GM21447 (cell line): ENCODE measurements at regions not wholly inside any gene's neighbourhood (a gene's known extent, or its start where the extent isn't known, plus 50 kb on each side); places are given as distances from the start of the nearest gene placed in this dataset.
A peak's percentile ranks its signal among the peaks of the same experiment; 100 is the strongest.

Experiments used
- ATAC-seq: cut with Tn5 transposase; IDR thresholded peaks from one replicate; pipeline ENCODE4 v1.9.1; 2021; ENCODE audit not compliant: unreplicated experiment

DNA sequence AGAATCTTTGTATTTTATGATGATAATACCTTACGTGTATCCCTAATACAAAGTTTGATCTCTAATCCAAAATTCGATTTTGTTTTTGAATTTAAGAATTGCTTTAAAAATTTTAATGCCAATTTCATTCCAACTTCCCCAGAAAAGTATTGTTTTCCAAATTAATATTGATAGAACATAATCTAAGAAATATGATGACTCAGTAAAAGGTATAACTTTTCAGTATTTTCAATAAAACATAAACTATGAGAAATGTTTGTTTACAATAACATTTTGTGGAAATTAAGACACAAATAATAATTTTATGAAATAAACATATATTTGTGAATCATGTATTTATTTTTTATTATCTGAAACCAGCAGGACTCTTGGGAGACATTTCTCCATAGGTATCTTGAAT is 931.6 kb downstream of the EFNA5 start:
- ATAC-seq: no peak

DNA sequence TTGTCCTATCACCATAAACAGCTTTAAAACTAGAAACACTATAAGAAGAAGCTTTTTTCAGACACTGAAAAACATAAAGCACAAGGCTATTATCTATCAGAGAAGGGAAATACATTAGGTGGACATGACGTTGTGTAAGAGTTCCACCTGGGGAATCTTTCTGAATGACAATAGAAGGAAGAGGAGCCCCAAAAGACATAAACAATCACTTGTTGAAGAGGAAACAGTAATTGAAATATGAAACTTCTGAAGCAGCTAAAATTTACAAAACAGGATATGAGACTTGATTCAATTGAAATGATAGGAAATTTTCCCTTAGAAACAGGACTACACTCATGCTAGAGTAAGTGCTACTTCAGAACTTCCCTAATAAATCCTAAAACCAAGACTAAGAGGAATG is 933.6 kb downstream of the EFNA5 start:
- no peak for ATAC-seq

DNA sequence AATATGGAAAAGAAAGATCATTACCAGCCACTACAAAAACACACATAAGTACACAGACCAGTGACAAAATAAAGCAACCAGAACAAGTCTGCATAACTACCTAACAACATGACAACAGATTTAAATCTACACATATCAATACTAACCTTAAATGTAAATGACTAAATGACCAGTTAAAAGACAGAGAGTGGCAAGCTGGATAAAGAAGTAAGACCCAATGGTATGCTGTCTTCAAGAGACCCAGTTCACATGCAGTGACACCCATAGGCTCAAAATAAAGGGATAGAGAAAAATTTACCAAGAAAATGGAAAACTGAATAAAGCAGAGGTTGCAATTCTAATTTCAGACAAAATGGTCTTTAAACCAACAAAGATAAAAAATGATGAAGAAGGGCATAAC is 938.1 kb downstream of the EFNA5 start:
- no peak for ATAC-seq

DNA sequence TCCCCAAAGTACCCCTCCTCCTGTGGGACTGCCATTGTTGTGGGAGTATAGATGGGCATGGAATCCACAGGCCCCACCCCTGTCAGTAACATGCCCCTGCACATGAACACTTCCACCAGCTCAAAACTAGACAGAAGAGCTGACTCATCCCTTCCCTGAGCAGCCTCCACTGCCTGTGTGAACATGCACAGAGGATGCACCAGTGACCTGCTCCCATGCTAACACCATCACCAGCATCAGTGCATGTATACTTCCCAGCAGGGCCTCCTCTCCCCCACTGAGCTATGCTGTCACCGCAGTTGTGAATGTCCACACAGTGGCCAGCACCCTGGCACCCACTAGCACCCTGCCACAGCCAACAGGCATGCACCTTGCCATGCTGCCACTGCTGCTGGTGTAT is 939.8 kb downstream of the EFNA5 start:
- ATAC-seq: no peak

DNA sequence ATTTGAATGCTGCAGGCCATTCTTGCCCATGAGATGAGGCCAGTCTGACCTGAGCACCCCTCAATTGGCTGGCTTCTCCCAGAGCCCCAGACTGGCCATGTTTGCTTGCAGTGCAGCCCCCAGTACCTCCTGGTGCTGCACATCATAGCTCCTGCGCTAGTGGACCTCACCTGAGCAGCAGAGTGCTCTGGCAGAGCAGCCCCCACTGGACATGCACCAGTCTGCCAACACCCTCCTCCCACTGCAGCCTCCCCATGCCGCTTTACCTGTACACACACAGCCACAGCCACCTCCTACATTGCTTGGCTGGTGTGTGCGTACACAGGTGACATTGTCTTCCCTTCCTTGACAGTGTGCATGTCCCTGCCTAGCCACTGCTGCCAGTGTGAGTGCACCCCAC is 940.2 kb downstream of the EFNA5 start:
- ATAC-seq: no peak

DNA sequence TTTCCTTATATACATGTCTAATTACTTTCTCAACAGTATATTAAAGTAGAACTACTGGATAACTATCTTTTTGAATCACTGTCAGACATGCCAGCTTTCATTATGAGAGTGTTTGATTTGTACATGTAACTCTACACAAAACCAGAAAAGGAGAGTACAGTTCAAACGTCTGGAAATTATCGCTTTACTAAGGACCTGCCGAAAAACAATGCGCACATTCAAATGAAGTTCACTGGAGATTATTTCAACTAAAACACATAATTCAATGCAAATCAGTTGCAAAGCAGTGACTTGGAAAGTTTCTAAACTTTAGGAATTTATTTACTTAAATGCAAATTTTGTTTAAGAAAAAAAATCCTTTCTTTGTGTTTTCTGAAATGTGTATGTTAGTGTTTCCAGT is 942.5 kb downstream of the EFNA5 start:
- no peak for ATAC-seq

DNA sequence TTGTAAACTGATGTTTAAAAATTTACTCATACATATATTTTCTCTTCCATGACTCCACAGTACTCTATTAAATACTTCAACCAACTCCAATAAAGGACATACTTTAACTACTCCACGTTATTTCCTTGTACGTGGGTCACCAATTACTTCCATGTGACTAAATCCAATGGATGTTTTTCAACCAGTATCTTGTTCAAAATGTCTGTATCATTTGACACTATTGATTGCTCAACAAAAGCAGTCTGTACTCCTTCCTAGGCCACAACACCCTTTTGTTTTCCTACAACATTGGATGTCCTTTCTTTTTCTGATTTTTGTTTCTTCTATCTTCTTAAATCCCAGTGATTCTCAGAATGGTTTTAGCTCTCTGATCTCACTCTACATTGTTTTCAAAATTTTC is 943.7 kb downstream of the EFNA5 start:
- no peak for ATAC-seq

DNA sequence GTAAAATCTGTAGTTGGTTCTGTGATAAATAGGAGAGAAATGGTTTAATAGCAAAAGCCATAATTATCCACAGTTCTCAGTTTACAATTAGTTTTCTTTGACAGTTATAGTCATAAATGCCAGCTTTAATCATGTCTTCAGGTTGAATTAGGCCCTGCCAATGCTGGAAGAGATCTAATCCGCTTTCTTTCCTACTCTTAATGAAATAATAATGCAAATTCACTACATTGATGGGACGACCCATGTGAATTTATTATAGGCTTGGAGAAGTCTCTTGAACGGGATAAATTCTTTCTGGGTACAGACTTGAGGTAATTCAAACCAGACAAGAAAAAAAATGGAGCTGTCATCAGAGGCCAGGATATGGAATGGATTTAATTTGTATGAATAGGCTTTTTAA is 950.4 kb downstream of the EFNA5 start:
- no peak for ATAC-seq

DNA sequence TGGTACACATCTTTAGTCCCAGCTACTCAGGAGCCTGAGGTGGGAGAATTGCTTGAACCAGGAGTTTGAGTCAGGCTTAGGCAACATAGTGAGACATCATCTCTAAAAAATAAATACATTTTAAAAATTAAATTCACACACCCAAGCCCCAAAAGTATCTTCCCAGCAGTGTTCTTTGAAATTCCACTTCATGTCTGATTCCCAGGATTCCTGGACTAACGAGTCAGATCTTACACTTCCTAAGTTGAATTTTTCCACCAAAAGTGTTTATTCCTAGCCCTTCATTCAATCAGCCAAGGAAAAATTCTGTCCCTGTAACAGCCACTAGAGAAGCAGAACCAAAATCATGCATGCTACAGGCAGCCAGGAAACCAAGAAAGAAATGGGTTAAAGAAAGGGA is 970.9 kb downstream of the EFNA5 start:
- ATAC-seq: no peak

DNA sequence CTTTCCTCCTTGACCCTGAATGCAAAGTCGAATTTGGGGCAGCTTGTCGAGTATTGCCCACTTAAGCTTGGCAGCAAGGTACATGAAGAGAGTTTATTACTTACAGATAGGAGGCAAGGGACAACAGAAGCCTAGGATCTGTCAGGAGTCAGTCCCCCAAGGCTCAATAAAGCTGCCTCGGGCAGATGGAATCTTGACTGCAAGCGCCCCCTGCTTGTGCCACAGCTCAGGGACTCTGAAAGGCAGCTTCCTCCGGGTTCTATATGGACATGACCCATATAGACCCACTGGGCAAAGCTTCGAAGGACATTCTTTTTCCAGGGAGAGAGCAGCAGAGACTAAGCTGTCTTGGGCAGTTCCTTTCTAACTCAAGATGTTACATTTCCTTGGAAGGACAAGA is 971.5 kb downstream of the EFNA5 start:
- ATAC-seq: no peak

DNA sequence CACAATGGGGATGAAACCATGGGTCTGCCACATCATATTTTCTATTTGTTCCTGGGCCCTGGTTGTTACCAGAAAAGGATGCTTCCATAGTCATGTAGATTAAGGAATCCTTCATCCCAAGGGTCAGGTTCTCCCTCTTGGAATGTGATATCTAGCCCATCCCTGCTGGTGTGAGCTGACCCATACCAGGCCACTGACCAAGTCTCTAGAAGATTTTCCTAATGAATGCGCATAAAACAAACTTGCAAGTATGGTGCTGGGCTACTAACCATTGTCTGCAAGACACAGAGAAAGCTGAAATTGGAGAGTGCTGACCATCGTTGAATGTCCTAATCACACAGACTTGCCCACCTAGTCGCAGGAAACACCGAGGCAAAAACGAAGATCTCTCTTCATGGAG is 972.6 kb downstream of the EFNA5 start:
- ATAC-seq: no peak

DNA sequence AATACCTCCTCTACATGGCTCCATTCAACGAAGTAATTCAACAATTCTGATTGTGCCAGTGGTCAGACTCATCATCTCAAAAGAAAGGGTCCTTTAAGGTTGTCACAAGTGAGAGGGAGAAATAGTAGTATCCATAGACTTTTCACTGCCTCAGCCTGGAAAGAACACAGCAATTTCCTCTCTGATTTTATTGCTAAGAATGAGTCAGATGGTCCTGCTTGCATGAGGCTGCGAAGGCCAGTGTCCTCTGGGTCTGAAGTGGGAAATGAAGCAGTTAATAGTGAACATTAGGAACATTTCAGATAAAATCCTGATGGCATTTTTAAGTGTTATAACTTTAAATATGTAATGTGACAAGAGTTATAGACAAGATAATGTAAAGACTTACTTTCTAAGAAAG is 979.0 kb downstream of the EFNA5 start:
- no peak for ATAC-seq

DNA sequence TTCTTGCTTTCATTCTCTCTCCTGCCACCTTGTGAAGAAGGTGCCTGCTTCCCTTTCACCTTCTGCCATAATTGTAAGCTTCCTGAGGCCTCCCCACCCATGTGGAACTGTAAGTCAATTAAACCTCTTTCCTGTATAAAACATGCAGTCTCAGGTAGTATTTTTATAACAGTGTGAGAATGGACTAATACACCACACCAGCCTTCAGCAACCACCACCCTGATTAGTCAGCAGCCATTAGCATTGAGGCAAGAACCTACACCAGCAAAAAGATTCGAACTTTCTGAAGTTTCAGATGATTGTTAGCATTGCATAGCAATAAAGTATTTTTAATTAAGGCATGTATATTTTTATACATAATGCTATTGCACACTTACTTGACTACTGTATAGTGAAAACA is 980.2 kb downstream of the EFNA5 start:
- no peak for ATAC-seq

DNA sequence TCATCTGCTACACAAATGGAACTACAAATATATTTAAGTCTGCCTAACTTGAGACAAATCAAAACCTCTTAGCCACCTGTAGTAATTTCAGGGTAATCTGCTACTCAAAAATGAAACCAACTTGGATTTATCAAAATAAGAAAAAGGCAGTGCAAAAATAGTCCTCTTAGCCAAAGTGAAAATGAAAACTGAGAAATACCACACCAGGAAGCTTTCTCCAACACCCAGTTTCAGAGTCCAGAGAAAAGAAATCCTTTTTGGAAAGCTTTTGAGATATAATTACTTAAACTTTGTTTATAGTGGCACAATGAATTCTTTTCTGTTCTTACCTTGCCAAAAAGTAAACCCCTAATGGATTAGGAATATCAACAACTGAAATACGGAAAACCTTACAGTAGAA is 990.4 kb downstream of the EFNA5 start:
- peak; percentile 53 for ATAC-seq

DNA sequence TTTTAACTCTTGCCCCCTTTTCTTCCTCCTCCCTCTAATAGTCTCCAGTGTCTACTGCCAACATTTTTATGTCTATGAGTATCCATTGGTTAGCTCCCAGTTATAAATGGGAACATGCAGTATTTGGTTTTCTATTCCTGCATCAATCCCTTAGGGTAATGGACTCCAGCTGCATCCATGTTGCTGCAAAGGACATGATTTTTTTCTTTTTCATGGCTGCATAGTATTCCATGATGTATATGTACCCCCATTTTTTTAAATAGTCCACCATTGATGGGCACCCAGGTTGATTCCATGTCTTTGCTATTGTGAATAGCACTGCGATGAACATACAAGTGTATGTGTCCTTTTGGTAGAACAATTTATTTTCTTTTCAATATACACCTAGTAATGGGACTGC is 993.7 kb downstream of the EFNA5 start:
- ATAC-seq: no peak

DNA sequence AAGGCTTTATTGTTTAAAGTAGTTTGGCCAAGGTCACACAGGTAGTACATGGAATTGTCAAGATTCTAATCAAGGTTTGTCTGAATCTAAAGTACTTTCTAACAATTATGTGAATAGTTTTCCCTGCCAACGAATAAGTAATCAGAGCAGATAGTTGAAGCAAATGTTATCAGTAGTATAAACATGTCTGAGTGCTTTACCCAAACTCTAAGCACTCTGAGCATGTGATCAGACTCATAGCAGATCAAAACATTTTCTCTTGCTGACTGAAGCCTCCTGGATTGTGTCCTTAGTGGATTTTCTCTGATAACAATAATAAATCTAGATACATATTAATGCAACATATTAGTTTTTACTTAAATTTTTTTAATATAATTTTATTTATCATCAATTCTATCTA is 995.0 kb downstream of the EFNA5 start:
- ATAC-seq: no peak

DNA sequence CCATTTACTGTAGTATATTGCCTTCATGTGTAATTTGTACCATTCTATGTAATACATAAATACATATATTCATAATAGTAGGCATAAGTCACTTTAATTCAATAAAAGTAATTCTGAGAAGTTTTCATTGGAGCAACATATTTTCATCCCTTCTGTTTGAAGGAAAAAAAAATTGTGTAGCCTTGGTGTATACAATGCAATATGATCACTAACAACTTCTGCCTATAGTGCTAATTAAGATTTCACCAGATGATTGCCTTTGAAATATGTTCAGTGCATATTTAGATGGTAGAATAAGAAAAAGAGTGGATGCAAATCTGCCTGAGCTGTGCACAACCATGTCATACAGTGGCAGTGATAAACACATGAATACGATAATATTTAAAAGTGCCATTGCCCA is 996.8 kb downstream of the EFNA5 start:
- no peak for ATAC-seq

DNA sequence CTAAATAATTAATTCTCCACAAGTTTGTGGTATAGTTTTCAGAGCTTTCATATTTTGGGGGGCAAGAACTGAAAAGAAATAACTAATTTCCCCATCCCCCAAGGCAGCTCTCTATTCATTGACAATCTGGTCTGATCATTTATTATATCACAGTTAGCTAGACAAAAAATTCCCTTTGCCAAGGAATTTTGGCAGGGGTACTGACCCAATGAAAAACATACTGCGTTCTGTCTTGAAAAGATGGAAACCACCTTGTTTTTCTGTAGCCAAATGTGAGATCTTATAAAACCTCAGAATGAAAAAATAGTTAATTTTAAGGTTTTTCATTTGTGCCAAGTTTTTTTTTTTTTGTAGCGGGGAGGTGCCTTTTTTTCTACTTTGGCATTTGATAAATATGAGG is 1008.9 kb downstream of the EFNA5 start:
- no peak for ATAC-seq

DNA sequence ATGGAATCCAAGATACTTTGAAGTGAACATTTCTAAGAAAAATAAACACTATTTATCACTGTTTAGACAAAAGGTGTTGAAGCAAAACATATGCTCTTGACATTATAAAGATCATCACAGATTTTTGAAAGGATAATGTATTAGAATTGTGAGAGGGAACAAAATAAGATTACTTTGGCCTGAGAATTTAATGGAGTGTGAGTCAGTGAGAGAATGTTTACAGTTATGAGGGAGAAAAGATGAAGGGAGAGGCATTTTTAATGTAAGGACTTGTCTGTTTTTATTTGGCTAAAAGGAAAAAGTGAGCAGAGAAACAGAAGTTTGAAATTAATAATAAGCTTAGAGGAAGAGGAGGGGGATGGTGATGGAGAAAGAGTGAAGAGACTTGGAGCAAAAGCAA is 1010.1 kb downstream of the EFNA5 start:
- no peak for ATAC-seq

DNA sequence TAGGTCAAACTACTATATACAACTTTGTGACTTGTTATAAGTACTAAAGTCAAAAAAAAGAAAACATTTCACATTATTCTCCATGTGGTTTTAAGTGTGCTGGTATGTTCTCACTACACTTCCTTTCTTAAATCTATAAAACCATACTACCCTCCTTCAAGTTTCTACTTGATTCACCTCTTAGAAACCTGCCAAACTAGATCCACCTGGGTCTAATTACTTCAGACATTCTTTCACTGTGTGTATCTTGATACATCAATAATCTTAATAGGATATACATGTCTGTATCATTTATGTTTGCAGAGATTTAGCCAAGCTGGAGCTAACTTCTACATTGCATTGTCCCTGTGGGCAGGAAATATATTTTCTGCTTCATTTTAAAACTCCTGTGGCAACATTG is 1012.6 kb downstream of the EFNA5 start:
- ATAC-seq: no peak

DNA sequence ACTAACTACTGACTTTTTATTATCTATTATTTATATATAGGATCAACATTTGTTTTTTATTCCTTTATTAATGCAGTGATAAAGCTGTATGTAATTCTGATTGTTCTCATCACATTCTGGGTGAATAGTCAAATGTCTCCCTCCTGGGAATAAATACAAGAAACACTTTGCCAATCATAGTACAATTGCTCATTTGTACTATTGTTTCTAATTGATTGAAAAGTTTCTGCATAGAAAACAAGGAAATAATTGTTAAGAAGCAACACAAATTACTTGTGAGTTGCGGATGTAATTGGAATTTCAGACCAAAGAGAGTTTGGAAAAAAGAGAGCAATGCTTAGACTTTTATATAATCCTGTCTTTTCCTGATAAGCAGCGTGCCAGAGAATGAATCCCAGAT is 1013.9 kb downstream of the EFNA5 start:
- no peak for ATAC-seq

DNA sequence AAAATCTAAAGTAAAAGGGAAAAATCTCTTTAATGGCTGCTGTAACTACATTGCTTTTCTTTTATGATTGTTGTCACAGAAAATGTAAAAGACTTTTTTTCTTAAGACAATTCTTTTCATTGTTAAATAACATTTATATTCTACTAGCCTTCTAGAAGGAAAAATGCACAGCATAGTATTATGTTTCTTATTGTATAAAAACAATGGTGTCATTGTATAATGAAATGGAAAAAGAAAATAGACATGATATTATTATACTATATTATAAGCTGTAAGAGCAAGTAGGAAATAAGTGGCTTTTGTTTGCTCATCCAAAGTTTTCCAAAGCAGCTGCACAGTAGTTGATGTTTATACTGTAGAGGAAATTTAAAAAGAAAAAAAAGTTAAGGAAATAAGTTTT is 1021.7 kb downstream of the EFNA5 start:
- ATAC-seq: no peak

DNA sequence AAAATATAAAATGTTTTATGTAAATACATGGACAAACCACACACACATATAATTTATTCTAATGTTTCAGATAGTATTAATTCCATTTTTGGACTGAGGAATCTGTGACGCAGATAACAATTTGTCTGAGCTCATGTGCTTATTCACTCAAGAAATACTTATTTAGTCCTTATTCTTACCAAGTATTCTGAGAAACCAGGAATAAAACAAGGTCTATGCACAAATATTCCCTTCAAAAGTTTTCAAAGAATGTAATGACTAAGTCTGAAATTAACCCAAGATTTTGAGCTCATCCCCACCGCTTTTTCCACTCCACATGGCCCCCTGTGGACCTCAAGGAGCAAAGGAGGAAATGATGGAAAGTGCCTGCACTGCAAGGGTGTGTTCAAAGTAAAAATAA is 1022.3 kb downstream of the EFNA5 start:
- ATAC-seq: no peak

DNA sequence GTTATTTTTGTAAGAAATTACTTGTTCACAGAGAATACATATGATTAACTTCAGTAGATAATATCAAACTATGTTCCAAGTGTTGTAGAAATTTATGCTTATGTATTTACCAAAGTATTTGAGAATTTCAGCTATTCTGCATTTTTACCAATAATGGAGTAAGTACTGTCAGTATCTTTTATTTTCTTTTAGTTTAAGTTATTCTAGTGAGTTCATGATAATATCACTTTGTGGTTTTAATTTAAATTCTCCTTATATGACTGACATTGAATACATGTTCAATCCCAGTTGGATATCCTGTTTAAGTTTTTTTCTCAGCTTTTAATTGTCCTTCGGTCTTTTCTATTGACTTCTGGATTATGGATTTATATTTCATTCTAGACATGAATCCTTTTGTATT is 1024.6 kb downstream of the EFNA5 start:
- ATAC-seq: no peak
